IPS DF 6.9 (cell line): ENCODE measurements at regions not wholly inside any gene's neighbourhood (a gene's known extent, or its start where the extent isn't known, plus 50 kb on each side); places are given as distances from the start of the nearest gene placed in this dataset.
"Not testable (repeated sequence)": the region's sequence is repeated elsewhere in the genome, so short reads cannot be mapped to it uniquely, and the experiment has no call there.

ENCODE experiments used
- DNase-seq: peaks from one replicate; pipeline ENCODE4 v3.0.0-alpha.2; 2013; ENCODE audit warnings: low read depth, low spot score
- H3K27ac ChIP-seq: one replicate; pipeline ENCODE4 v1.5.1; 2013; ENCODE audit warnings: low read length, control low read depth
- H3K27me3 ChIP-seq: 2 replicates; pipeline ENCODE4 v1.6.1; 2013; ENCODE audit warnings: mild to moderate bottlenecking, low read length; ENCODE audit not compliant: control insufficient read depth, insufficient read depth
- H3K36me3 ChIP-seq: 2 replicates; pipeline ENCODE4 v1.6.1; 2013; ENCODE audit warnings: low read length; ENCODE audit not compliant: control insufficient read depth, insufficient read depth
- H3K4me1 ChIP-seq: 2 replicates; pipeline ENCODE4 v1.6.1; 2013; ENCODE audit warnings: low read length; ENCODE audit not compliant: control insufficient read depth, insufficient read depth
- H3K4me3 ChIP-seq: 2 replicates; pipeline ENCODE4 v1.5.1; 2013; ENCODE audit warnings: mild to moderate bottlenecking, low read length
- H3K9me3 ChIP-seq: 2 replicates; pipeline ENCODE4 v1.6.1; 2013; ENCODE audit warnings: low read length, inconsistent platforms; ENCODE audit not compliant: control insufficient read depth, insufficient read depth
- WGBS: extraction: QIAGEN DNeasy Blood & Tissue Kit; methylation state at CpG from one replicate; pipeline ENCODE4 v1.1.7; 2013; ENCODE audit warnings: mixed read lengths, missing lambda C conversion rate; ENCODE audit not compliant: insufficient read length, insufficient coverage; 5-methylcytosine and 5-hydroxymethylcytosine counted together

GRCh38 chr2:111584540-111584939, 299.5 kb downstream of the ANAPC1 start:
- H3K9me3 ChIP-seq, H3K4me1 ChIP-seq, DNase-seq, H3K36me3 ChIP-seq, H3K27me3 ChIP-seq, H3K27ac ChIP-seq, H3K4me3 ChIP-seq: not testable (repeated sequence)
- no CpG with 5 or more reads among the region's 2 CpGs for WGBS

DNA sequence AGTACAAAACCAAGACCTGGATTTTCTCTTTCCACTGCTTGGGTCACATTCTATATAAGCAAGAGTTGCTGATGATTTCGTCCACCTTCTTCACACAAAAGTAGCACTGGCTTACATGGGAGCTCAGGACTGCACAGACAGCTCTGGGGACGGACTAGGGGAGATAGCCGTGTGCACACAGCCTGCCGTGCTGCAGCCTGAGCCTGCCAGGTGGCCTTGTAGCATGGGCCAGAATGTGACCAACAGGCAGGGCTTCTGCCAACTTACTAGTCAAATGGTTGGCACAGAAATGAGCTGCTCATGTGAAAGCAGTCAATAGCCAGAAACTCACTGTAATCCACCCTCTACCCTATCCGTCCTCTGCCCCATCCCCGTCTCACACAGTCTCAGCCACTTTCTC, 299.0 kb downstream of the ANAPC1 start:
- DNase-seq, H3K4me1 ChIP-seq, H3K36me3 ChIP-seq, H3K27ac ChIP-seq, H3K4me3 ChIP-seq, H3K9me3 ChIP-seq, H3K27me3 ChIP-seq: not testable (repeated sequence)
- WGBS = no CpG with 5 or more reads among the region's 6 CpGs

- H3K27me3 ChIP-seq, H3K27ac ChIP-seq, H3K9me3 ChIP-seq, H3K36me3 ChIP-seq, H3K4me1 ChIP-seq, DNase-seq, H3K4me3 ChIP-seq: not testable (repeated sequence)
- no CpG with 5 or more reads among the region's 2 CpGs for WGBS
These were observed 298.0 kb downstream of the ANAPC1 start for GRCh38 chr2:111586014-111586413.

DNA sequence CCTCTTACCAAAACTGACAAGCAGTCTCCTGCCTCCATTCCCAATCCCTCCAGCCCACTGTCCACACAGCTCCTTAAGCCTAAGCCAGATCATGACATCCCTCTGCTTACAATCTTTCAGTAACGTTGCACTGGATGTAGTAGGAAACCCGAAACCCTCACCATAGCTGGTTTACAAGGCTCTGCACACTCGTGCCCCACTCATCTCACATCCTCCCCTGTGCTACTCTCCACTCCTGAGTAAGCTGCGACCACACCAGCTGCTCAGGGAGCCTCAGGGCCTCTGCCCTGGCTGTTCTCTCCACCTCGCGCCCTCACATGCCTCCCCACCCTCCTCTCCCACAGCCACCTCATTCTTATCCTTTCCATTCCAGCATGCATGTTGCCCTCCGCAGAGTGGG, 288.9 kb downstream of the ANAPC1 start:
- not testable (repeated sequence) for H3K4me1 ChIP-seq
- no CpG with 5 or more reads among the region's 7 CpGs for WGBS

DNA sequence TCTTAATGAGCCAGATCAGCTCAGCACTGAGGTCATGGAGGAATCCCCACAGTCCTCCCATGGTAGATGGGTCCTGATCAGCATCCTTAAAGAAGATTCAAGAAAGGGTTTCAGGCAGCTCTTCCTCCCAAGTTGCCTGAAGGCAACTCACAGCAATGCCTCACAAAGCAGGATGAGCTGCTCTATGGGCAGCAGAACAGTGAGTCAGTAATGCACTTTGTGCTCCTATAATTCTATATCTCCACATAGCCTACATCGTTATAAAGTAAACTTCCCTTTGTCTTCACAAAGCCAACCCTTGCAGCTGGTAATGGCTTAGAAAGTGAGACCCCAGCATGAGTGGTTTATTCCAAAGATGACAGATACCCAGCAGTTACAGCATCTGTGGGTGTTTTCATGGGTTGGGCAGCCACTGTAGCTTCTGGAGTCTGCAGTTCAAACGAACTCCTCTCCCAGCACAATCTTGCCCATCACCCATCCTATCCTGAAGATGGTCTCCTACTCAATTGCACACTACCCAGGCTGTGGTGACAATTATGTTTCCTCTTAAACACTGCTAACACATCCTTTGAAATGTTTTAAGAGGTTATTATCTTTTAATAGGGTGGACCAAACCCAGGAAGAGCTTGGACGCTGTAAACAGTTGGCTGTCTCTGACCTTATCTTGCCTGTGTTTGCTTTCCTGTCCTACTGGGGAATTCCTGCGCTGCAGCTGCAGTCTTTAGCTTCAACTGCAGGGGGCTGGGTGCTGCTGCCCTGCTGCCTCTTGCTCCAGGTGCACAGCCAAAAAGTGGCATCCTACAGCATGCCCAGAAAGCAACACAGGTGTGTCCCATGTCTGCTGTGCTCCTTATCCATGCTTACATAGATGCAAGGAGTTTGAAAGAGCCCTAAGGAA, 286.9 kb downstream of the ANAPC1 start:
- H3K4me1 ChIP-seq, DNase-seq, H3K36me3 ChIP-seq, H3K4me3 ChIP-seq, H3K27ac ChIP-seq, H3K9me3 ChIP-seq, H3K27me3 ChIP-seq: not testable (repeated sequence)
- WGBS = no CpG with 5 or more reads among the region's 4 CpGs

More for the DNA sequence above, 288.9 kb downstream of the ANAPC1 start:
- H3K27ac ChIP-seq, H3K9me3 ChIP-seq, H3K36me3 ChIP-seq, H3K4me3 ChIP-seq, H3K27me3 ChIP-seq, DNase-seq: not testable (repeated sequence)

- H3K27me3 ChIP-seq, H3K4me3 ChIP-seq, H3K9me3 ChIP-seq, DNase-seq, H3K36me3 ChIP-seq, H3K4me1 ChIP-seq, H3K27ac ChIP-seq: not testable (repeated sequence)
- WGBS = no CpG with 5 or more reads among the region's 2 CpGs
These were observed 285.0 kb downstream of the ANAPC1 start for GRCh38 chr2:111598944-111599343.

GRCh38 chr2:111602259-111602658, 281.7 kb downstream of the ANAPC1 start:
- not testable (repeated sequence) for H3K4me1 ChIP-seq, H3K36me3 ChIP-seq, H3K9me3 ChIP-seq, H3K27me3 ChIP-seq, H3K4me3 ChIP-seq, H3K27ac ChIP-seq, DNase-seq
- WGBS = no CpG with 5 or more reads among the region's 7 CpGs

- not testable (repeated sequence) for H3K9me3 ChIP-seq, H3K4me1 ChIP-seq, DNase-seq, H3K4me3 ChIP-seq, H3K27me3 ChIP-seq, H3K27ac ChIP-seq, H3K36me3 ChIP-seq
- no CpG with 5 or more reads among the region's 11 CpGs for WGBS
These were observed 278.2 kb downstream of the ANAPC1 start for GRCh38 chr2:111605798-111606197.

DNA sequence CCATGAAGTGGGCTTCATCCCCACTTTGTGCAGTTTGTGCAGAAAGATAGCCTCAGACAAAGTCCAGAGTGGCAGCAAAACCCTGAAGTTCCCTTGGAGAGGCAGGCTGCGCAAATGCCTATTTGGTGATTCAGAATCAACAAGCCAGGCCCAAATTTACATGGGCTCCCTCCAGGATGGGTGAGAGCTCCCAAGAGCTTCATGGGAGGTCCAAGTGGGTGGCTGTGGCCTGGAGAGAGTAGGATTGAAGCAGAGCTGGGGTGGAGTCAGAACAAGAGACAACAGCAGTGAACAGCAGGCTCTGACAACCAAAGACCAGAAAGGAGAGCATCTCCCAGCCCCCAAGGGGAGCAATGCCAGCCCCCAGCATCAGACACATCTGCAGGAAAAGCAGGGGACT, 277.4 kb downstream of the ANAPC1 start:
- not testable (repeated sequence) for H3K36me3 ChIP-seq, DNase-seq, H3K4me3 ChIP-seq, H3K9me3 ChIP-seq, H3K27me3 ChIP-seq, H3K4me1 ChIP-seq, H3K27ac ChIP-seq
- no CpG with 5 or more reads among the region's 1 CpG for WGBS

DNA sequence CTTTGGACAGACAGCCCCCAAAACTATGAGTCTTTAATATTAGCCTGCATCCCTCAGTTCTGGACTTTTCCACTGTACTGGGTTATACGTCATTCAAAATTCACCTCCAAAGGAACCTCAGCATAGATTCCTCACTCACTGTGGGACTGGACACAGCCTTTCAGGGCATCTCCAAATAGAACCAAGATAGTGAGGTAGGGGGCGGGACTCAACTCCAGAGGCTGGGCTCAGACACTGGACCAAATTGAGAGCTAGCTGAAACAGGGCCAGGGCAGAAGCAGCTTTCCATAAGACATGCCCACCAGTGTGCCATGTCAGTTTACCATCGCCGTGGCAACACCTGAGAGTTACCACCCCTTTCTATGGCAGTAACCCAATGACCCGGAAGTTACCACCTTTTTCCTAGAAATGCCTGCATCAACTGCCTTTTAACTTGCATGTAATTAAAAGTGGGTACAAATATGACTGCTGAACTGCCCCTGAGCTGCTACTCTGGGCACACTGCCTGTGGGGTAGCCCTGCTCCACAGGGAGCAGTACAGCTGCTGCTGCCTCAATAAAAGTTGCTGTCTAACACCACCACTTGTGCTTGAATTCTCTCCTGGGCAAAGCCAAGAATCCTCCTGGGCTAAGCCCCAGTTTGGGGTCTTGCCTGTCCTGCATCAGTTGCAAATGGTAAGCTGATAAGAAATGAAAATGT, 274.7 kb downstream of the ANAPC1 start:
- no CpG with 5 or more reads among the region's 5 CpGs for WGBS
- H3K4me3 ChIP-seq, H3K9me3 ChIP-seq, H3K27ac ChIP-seq, H3K36me3 ChIP-seq, H3K27me3 ChIP-seq, H3K4me1 ChIP-seq, DNase-seq: not testable (repeated sequence)

DNA sequence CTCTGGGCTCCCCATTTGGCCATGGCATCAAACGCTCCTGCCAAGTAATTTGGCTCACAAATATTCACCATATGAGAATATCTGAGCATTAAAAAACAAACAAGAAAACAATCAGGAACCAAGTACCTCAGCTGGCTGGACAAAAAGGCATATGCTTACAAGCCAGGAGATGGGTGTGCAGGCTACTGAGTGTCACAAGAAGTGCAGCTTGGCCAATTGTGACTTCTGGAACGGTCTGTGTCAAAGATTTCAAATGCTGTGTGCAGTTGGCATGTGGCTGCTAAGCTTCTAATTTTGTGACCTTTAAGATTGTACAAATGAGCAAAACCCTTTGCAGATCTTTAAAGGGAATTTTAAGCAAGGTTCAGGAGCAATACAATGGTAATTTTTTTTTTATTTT, 274.0 kb downstream of the ANAPC1 start:
- DNase-seq, H3K27me3 ChIP-seq, H3K4me1 ChIP-seq, H3K9me3 ChIP-seq, H3K36me3 ChIP-seq, H3K4me3 ChIP-seq, H3K27ac ChIP-seq: not testable (repeated sequence)
- no CpG with 5 or more reads among the region's 2 CpGs for WGBS
